HFF-Myc (cell line): ENCODE measurements at regions not wholly inside any gene's neighbourhood (a gene's known extent, or its start where the extent isn't known, plus 50 kb on each side); places are given as distances from the start of the nearest gene placed in this dataset.
"Not testable (repeated sequence)": the region's sequence is repeated elsewhere in the genome, so short reads cannot be mapped to it uniquely, and the experiment has no call there.

ENCODE experiments used
- DNase-seq: peaks from one replicate; pipeline ENCODE4 v3.0.0-alpha.2; 2011; ENCODE audit warnings: low read depth; ENCODE audit errors: extremely low read depth
- H3K4me3 ChIP-seq: replicated peaks from 2 replicates; pipeline ENCODE4 v1.5.1; 2011; ENCODE audit warnings: low read depth, mild to moderate bottlenecking, control low read depth, low read length
- CTCF ChIP-seq: IDR thresholded peaks from 2 replicates; pipeline ENCODE4 v1.5.1; 2012; ENCODE audit warnings: mild to moderate bottlenecking, low read depth, low read length, control low read depth; ENCODE audit errors: missing control alignments

- no peak for TF ChIP-seq CTCF
- no peak overlapping the region for H3K4me3 ChIP-seq
- no peak for DNase-seq
Observed at GRCh38 chr11:41675205-41675604, 215.8 kb upstream of the LRRC4C start.

- DNase-seq = no peak
- TF ChIP-seq CTCF = no peak
- no peak overlapping the region for H3K4me3 ChIP-seq
Observed at GRCh38 chr11:41713030-41713429, 253.6 kb upstream of the LRRC4C start.

- DNase-seq = no peak
- no peak overlapping the region for H3K4me3 ChIP-seq
- no peak for TF ChIP-seq CTCF
Observed at GRCh38 chr11:41714101-41714500, 254.6 kb upstream of the LRRC4C start.

- no peak for TF ChIP-seq CTCF
- no peak overlapping the region for H3K4me3 ChIP-seq
- no peak for DNase-seq
Observed at GRCh38 chr11:41716862-41717261, 257.4 kb upstream of the LRRC4C start.

- no peak overlapping the region for H3K4me3 ChIP-seq
- no peak for TF ChIP-seq CTCF
- DNase-seq = no peak
Observed at GRCh38 chr11:41720761-41721160, 261.3 kb upstream of the LRRC4C start.

- H3K4me3 ChIP-seq, DNase-seq: not testable (repeated sequence)
Observed at GRCh38 chr11:41728161-41728560, 268.7 kb upstream of the LRRC4C start.

- H3K4me3 ChIP-seq = no peak overlapping the region
- no peak for TF ChIP-seq CTCF
Observed at GRCh38 chr11:41775296-41775695, 315.8 kb upstream of the LRRC4C start.

More at GRCh38 chr11:41775296-41775695, 315.8 kb upstream of the LRRC4C start:
- DNase-seq = no peak
